ELF-1 (cell line): ENCODE measurements at regions not wholly inside any gene's neighbourhood (a gene's known extent, or its start where the extent isn't known, plus 50 kb on each side); places are given as distances from the start of the nearest gene placed in this dataset.

Source experiments
- DNase-seq: peaks from one replicate; pipeline ENCODE4 v3.0.0-alpha.2; 2016; ENCODE audit warnings: low read depth, low spot score

DNA sequence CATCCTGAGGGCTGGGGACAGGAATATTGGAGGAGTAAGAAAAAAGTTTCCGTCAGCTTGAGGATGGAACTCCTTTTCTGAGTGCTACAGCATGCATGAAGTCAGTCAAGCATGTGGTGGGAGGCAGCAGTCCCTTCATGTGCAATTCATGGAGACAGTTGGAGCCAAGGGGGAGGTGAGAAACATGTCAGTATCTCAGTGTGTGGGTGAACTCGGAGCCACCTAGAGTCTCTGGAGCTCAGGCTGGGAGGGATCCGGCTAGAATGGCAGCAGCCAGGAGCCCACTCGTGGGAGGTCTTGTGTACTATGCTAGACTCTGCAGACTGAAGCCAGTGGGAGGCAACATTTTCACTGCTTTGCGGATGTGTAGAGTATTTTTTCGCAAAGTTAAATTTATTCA lies 60.3 kb downstream of the AVPR1A start:
- DNase-seq, result no peak

DNA sequence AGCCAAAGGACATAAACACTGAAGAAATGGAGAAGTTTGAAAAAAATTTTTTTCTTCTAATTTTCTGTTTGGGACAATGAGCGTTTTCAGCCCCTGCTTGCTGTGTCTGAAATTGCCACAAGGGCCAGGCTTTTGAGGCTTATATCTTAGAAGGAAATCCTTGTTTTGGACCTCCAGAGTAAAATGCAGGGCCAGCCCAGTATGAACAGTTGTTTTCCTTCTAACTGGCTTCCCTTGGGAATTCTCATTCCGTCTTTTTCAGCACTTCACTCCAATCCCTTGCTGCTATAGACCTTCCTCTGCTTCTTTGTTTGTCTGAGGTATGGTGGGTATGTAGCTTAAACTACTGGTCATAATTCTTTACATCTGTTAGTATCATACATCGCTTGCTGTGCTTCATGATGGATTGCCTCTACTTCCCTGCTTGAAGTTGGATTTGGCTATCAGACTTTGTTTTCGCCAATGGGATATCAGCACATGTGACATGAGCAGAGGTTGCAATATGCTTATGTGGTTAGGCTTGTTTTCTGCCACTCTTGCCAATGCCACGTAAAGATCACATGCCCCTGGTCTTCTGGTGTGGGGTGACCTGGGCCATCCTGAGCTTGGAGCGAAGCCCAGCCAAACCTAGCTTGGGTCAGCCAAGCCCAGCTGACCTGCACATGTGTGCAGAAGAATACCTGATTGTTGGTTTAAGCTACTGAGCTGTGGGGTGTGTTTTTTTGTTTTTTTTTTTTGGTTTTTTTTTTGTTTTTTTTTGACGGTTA lies 64.7 kb downstream of the AVPR1A start:
- DNase-seq, result no peak

DNA sequence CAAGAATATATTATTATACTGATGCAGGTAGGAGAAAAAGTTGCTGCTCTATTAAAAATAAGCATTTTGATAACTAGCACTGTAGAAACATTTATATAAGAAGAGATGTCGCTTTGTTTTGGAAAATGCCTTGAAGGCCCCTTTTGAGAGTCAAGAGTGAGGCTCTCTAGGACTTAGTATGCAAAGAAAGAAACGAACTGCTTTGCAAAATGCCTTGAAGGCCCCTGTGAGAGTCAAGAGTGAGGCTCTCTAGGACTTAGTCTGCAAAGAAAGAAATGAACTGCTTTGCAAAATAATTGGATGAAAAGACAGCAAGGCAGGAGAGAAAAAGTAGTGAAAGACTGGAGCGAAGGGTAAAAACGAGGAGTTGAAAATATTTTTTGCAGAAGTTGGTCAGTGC lies 65.9 kb downstream of the AVPR1A start:
- DNase-seq, result no peak

DNA sequence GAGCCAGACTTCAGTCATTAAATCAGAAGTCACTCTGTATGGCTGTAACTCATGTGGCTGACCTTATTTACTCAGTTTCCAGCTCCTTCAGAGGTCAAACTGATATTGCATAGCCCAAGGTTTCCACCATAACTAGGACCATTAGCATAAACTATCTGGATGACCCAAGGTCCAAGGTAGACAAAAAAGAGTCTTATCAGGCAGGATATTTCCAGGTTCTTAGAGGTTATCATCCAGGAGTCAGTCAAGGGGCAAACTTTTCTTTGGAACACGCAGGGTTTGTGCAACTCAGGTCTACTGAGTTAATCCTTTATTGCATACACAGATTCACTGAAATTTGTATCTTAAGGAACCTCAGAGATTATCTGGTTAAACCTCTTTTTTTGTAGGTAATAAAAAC lies 66.5 kb downstream of the AVPR1A start:
- no peak for DNase-seq

DNA sequence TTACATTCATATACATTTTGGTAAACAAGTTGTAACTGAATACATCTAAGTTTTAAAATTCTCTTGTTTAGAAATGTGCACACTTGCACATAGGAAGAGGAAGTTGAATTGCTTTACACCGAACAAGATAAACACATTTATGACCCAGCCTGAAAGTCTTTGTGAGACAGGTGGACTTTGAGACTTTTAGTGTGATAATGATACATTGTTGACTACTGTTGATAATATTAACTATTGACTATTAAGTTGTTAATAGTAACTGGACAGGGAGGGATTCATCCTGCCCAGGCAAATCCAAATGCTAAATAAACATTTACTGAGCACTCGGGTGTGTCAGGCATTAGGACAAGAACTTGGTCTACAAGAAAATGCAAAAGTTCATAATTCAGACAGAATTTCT lies 68.0 kb downstream of the AVPR1A start:
- DNase-seq, result no peak

DNA sequence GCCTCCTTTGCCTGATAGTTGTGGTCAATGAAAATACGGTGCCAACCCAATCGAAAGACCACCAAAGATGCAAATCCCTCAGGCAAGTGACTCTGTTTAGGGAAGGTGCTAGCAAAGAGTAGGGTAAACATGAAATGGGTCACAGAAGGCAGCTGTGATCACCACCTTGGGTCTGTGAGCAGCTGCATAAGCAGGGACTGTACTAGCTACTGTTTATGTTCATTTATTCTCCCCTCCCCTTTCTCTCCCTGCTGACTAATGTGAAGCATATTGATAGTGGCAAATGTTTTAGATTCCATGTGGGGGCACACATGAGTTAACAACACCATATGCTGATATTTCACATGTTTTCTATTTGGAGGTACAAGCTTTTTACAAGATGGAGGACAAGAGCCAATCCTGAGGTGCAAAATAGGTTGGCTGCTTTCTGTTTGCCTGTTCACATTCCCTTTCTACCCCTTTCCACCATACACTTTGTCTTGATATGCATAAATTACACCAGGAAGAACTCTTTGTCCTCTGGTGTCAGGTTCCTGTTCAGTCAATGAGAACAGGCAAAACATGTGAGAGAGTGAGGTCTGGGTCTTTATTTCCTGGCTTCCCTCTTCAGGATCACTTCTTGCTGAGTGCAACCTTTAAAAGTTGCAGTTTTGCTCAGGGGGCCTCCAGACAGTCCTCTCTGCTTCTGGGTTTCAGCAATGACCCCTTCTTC lies 71.1 kb downstream of the AVPR1A start:
- no peak for DNase-seq

DNA sequence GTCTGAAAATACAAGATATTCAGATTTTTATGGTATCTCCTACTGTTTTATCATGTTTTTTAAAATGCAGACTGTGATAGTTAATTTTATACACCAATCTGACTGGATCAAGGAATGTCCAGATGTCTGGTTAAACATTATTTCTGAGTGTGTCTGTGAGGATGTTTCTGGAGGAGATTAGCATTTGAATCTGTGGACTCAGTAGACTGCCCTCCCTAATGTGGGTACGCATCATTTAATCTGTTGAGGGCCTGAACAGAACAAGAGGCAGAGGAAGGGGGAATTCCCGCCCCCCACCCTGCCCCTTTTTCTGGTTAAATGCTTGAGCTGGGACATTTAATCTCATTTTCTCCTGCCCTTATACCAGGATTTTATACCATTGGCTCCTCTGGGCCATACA lies 72.1 kb downstream of the AVPR1A start:
- DNase-seq, result no peak

DNA sequence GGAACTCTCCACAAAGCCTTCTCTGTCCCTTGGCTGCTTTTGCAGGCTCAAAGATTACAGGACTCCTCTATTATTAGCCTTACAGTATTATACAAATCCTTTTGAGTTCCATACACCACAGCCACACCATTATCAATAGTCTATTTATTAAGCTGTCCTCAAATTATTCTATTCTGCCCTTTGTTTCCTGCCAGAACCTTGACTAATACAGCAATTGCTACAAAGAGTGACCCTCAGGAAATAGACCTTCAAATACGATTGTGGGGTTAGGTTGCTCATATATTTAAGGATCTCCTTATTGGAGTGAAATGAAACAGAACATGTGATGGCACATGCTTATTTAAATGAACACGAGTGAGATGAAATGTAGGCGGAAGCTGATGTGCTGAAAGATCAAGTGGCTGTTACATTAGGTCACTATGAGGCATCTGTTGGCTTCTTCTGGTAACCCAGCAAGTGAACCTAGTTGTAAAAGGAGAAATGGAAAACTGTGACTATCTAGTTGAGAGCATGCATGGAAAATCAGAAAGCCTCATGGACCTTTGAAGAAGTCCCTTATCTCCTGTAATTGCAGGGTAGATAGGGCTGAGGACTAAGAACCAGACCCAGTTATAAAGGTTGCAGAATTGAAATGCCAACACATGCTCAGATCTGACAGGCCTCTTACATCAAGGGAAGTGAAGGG lies 75.5 kb downstream of the AVPR1A start:
- no peak for DNase-seq

DNA sequence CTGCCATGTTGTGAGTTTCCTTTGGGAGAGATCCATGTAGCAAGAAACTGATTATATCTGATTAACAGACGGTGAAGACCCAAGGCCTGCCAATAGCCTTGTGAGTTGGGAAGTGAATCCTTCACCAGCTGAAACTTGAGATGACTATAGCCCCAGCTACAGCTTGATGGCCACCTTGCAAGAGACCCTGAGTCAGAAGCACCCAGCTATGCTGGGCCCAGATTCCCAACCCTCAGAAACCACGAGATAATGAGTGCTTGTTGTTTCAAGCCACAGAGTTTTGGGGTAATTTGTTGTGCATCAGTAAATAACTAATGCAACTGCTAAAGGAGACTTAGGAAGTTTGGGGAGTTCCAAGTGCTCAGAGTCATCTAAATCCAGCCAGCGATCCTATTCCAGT lies 80.3 kb downstream of the AVPR1A start:
- DNase-seq, result no peak

DNA sequence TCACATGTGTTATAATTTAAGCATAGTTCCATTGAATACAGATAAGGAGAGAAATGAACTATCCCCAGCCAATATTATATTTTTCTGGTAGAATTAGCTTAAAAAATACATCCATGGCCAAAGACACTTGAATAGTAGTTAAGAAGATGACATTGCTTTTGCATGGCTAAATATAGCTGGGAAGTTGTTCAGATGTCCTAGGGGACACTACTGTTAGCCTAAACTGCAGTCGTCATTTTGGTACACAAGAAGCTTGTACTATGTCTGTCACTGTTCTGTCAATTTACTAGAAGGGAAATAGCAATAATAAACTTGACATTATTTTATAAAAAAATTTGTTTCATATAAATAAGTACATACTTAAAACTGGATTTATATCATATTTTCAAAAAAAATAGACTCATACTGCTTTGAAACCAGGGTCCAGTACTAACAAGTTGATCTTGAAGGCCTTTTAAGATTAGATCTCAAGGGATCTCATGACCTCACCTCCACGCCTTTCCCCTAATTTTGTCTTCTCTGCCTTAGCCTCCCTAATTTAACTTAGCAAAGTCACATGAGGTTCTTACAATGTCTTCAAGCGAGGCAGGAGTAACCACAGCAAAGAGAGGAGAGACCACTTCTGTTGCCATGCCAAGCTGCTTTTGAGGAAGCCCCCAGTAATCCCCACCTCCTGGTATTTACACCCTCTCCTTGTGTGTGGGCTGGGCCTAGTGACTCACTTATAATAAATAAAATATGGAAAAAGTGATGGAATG lies 81.0 kb downstream of the AVPR1A start:
- DNase-seq, result no peak

DNA sequence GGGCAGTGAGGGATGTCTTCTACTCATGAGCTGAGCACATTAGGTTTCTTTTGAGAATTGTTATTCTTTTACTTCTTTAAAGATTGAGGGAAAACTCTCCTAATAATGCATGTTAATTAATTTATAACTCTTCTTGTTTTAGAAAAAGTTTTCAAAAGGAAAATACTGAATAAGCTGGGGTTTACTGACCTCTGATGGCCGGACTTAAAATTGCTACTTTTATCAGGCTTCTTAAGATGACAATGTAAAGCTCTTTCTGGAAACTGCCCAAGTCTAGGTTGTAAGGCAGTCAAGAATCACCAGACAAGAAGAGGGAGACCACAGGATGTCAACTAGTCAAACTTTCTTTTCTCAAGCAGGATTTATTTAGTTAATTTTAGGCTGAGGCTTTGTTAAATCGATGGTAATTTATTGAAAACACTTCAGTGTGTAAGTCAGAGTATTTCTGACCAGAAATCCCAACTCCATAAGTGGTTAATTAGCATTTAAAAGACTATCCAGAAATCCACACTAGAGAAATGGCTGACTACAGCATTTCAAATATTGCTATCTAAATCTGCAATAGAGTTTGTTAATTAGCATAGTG lies 82.1 kb downstream of the AVPR1A start:
- DNase-seq, result peak; percentile 19

DNA sequence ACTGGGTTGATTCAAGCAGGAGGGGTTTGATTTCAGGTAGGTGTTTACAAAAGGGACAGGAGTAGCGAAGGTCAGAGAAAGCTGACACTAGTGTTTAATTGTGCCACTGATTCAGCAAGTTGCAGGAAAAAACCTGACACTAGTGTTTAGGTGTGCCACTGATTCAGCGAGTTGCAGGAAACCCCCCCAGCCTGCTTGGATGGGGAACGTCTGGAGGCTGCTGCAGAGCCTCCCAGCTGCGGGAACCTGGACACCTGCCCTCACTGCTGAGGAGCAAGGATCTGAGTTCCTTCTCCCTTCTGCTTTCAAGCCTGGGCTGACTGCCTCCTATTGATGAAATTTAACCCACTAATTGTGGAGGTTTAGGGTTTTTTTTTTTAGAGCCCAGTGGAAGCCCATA lies 84.2 kb downstream of the AVPR1A start:
- DNase-seq, result peak; percentile 24

DNA sequence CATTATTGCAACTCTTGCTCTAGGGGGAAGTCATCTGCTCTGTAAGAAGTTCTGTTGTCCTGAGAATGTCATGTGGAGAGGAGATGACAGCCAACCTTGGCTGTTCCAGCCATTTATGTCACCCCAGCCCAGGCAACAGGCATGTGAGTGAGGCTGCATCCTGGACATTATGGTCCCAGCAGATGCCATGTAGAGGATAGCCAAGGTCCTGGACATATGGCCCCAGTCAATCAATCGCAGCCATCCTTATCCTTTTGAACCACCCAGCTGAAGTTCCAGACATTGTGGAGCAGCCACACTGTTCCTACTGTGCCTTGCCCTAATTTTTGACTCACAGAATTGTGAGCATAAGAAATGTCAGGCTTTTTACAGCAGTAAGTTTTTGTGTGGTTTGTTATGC lies 84.9 kb downstream of the AVPR1A start:
- no peak for DNase-seq

DNA sequence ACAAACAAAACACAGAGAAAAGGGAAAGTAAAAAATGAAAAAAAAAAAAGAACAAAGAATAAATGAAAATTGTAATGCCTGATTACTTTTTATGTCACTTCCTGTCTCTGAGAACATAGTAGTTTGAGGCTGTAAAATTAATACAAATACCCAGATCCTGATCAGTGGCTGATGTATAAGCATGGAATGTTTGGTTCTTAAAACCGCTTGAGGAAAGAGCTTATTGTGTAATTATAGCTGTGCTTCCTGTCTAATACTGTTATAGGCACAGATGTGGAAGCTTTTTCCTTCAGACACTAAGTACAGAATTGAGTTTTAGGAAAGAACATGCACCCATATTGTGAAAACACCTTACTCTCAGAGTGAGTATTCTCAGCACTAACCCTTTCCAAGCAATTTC lies 86.9 kb downstream of the AVPR1A start:
- no peak for DNase-seq

DNA sequence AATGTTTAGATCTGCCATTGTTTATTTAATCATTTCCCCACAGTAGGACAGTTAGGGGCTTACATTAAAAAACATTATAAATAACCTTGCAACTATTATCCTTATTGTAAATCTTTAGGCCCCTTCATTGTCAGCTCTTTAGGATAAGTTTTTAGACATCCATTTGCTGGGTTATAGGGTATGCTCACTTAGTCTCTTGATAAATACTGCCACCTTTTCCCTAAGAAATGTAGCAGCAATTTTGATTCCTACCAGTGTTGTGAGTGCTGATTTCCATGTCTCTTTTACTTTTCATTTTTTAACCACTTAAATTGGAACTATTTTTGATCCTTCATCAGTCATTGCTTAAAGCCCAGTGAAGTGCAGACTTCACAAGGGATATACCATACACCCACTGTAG lies 94.4 kb downstream of the AVPR1A start:
- no peak for DNase-seq

DNA sequence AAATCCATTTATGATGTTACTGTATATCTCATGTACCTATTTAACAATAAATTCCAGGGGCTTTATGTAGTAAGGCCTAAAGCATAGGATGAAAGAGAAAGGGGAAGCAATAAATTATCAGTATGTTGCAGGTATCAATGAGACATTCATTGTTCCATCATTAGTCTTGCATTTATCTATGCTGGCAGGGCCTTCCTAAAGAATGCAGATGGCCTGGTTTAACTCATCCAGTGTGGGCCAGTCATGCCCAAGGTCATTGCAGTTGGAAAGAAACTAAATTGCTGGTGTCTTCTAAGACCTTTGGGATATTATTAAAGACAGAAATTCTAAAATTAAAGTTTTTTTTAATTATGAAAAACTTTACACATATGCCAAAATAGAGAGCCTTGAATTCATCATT lies 98.3 kb downstream of the AVPR1A start:
- no peak for DNase-seq

DNA sequence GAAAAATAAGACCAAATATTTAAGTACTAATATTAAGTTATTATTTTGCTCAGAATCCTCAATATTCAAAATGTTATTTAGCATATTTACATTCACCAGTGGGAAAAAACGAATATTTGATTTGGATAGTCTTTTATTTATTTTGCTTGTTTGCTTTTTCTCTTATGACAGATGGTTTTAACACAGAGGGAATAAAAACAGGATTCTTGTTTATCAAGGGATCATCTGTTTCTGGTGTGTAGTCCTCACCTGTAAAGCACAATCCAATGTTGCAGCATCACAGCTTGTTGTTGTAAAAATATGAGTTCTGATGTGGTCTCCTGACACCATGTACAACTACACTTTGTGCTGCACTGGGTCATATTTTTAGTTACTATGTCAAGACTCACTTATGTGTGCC lies 103.9 kb downstream of the AVPR1A start:
- no peak for DNase-seq

DNA sequence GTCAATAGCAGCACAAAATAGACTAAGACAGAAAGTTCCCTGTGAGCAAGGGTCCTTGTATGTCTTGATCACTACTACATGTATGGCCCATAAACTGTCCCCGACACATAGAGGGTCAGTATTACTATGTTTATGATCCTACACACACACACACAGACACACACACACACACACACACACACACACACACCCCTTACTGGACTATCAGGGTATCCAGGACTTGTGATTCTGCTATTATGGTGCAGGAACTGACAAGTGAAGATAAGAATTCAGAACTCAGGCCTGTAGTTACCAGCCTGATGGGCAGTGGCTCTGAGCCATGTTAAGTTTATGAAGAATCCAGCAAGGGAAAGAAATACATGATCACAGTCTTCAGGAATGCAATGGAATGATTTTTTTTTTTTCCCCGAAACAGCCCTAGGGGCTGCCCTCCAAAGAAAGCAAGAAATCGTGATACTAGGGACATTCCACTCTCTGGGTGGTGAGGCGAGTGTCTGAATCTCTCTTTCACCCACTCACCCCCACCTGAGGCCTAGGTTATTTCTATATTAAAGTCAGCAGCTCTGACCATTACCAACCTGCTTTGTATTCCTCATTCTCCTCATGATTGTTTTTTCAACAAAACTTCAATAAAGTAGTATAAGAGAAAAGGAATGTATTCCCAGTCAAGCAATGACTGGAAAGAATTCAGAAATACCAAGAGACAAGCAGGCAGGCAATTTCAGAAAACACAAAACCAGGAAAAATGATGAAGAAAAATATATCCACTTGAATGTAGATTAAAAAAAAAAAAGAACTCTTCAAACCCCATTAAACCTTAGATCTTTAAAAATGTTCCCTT lies 105.8 kb downstream of the AVPR1A start:
- peak; percentile 44 for DNase-seq

DNA sequence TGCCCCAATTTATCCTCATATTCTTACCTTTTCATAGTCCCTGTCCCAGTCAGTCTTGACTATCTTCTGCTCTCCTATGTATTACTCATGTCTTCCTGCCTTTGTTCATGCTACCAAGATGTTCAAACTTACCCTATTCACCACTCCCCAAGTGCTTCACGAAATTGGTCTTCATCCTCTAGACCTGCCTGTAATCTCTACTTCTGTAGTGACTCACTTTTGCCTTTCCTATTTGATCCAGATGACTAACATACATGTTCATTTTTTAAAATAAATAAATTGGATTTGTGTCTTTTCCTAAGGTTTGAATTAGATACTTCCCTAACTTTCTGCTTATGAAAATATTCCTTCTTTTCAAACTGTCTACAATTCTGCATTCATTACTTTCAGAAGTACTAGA lies 107.7 kb upstream of the PPM1H start:
- DNase-seq, result no peak

DNA sequence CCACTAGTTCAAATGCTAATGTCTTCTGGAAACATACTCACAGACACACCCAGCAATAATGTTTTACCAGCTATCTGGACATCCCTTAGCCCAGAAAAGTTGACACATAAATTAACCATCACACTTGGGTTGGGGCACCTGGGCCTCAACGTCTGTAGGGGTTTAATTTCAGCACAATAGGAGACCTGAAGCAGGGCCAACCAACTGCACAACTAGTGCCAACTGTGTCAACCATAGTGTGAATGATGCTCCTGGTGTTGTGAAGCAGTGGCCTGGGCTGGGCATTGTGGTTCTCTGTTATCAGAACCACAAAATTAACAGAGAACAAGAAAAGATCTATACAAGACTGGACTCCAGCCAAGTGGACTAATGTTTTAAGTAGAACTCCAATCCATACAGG lies 106.7 kb upstream of the PPM1H start:
- no peak for DNase-seq
